Breast epithelium (tissue), 4 donors: ENCODE measurements at regions not wholly inside any gene's neighbourhood (a gene's known extent, or its start where the extent isn't known, plus 50 kb on each side); places are given as distances from the start of the nearest gene placed in this dataset.

ENCODE experiments used
- DNase-seq, 2 donors: peaks; one replicate each; pipeline ENCODE4 v3.0.0-alpha.2; 2019; ENCODE audit warnings: low spot score in 2 of 2
- H3K27ac ChIP-seq, 2 donors: fragments of 200-600 bp; sonication (generic) in 1 of 2; one replicate each; pipeline ENCODE4 v1.5.1; 2016 to 2019; ENCODE audit warnings: mild to moderate bottlenecking in 1 of 2
- H3K27me3 ChIP-seq, 2 donors: fragments of 200-600 bp; sonication (generic) in 1 of 2; one replicate each; pipeline versions ENCODE4 v1.5.1 to v1.6.0; 2017 to 2019; ENCODE audit warnings: control low read depth in 1 of 2, mild to moderate bottlenecking in 1 of 2
- H3K36me3 ChIP-seq: fragments of 200-600 bp; one replicate; pipeline ENCODE4 v1.5.1; 2019
- H3K4me1 ChIP-seq, 2 donors: fragments of 200-600 bp; sonication (generic); one replicate each; pipeline ENCODE4 v1.5.1; 2016 to 2019; ENCODE audit warnings: control low read depth in 1 of 2
- H3K4me3 ChIP-seq, 3 donors: fragments of 200-600 bp; sonication (generic); 1 replicate in 2 of 3; 2 replicates in 1 of 3; pipeline ENCODE4 v1.5.1; 2016 to 2019; ENCODE audit warnings: mild to moderate bottlenecking in 3 of 3, moderate library complexity in 2 of 3
- H3K9me3 ChIP-seq, 2 donors: fragments of 200-600 bp; sonication (generic) in 1 of 2; one replicate each; pipeline ENCODE4 v1.5.1; 2016 to 2019; ENCODE audit warnings: control low read depth in 1 of 2
- POLR2A ChIP-seq: fragments of 450-650 bp; IDR thresholded peaks from one replicate; pipeline ENCODE4 v1.6.1; 2016; ENCODE audit warnings: antibody characterized with exemption, mild to moderate bottlenecking, moderate library complexity
- POLR2AphosphoS5 ChIP-seq, 3 donors: sonication (generic); formaldehyde crosslinking; IDR thresholded peaks; one replicate each; pipeline ENCODE4 v1.6.1; 2017; ENCODE audit warnings: antibody characterized with exemption in 3 of 3
- intact Hi-C: fragments of 100-400 bp; cut with DNase I; formaldehyde crosslinking; loops from one replicate; pipeline ENCODE4 v1.15.1; 2023; ENCODE audit warnings: low total_unique reads
- TF ChIP-seq, protein P1 (sequence below), 3 donors: fragments of 450-650 bp; IDR thresholded peaks; one replicate each; pipeline ENCODE4 v1.5.1; 2016 to 2017; ENCODE audit warnings: antibody characterized with exemption in 3 of 3, mild to moderate bottlenecking in 3 of 3, moderate library complexity in 3 of 3

GRCh38 chr16:72500545-72500944 is 328.6 kb upstream of the PMFBP1 start:
- H3K27ac ChIP-seq: no peak overlapping the region
- no peak overlapping the region for H3K4me3 ChIP-seq
- no peak for DNase-seq
- no peaks in the 10 kb centered on the region for H3K36me3 ChIP-seq
- no peaks in the 10 kb centered on the region for H3K9me3 ChIP-seq
- no peaks in the 10 kb centered on the region for H3K27me3 ChIP-seq
- TF ChIP-seq POLR2AphosphoS5 (IDR thresholded peaks at IDR 0.05) (no peak), POLR2A (no peak)
- TF ChIP-seq, protein P1, sequence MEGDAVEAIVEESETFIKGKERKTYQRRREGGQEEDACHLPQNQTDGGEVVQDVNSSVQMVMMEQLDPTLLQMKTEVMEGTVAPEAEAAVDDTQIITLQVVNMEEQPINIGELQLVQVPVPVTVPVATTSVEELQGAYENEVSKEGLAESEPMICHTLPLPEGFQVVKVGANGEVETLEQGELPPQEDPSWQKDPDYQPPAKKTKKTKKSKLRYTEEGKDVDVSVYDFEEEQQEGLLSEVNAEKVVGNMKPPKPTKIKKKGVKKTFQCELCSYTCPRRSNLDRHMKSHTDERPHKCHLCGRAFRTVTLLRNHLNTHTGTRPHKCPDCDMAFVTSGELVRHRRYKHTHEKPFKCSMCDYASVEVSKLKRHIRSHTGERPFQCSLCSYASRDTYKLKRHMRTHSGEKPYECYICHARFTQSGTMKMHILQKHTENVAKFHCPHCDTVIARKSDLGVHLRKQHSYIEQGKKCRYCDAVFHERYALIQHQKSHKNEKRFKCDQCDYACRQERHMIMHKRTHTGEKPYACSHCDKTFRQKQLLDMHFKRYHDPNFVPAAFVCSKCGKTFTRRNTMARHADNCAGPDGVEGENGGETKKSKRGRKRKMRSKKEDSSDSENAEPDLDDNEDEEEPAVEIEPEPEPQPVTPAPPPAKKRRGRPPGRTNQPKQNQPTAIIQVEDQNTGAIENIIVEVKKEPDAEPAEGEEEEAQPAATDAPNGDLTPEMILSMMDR (IDR thresholded peaks at IDR 0.05): no peak
- intact Hi-C loops: no loop called here
- no peaks in the 10 kb centered on the region for H3K4me1 ChIP-seq

DNA sequence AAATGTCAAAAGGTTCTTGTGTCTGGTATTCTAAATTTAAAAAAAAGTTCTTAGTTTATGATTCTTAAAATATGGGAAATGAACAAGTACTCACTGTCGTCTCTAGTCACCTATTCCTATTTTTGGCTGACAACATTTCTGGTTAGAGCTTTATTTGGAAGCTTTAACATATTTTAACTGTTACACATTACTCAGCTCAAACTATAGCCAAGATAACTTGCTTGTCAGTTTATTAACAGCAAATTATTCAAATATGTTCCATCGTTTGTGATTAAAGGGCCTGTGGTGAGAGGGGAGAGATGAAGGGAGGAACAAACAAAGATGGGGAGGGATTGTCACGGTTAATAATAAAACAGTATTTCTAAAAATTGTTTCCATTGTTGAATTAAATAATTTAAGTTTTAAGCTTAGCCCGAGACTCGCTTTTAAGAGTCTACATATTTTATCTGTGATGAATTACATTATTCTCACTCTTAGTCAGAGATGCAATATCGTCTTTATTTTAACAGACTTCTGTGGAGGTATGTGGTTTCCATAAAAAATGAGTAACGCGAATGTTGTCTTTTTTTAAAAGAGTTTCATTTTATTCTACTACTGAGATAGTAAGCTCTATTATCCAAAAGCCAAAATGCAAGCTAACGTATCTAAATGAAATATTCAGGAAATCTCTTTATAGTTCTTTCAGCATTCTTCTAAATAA is 321.9 kb upstream of the PMFBP1 start:
- Histone ChIP-seq H3K27me3 (no peaks in the 10 kb centered on the region), H3K4me1 (no peaks in the 10 kb centered on the region), H3K27ac (no peak overlapping the region), H3K36me3 (no peaks in the 10 kb centered on the region), H3K9me3 (no peaks in the 10 kb centered on the region), H3K4me3 (no peak overlapping the region)
- intact Hi-C loops: no loop called here
- no peak for TF ChIP-seq POLR2AphosphoS5 (IDR thresholded peaks at IDR 0.05)
- TF ChIP-seq, protein P1 (IDR thresholded peaks at IDR 0.05): no peak
- TF ChIP-seq POLR2A: no peak
- DNase-seq: no peak

DNA sequence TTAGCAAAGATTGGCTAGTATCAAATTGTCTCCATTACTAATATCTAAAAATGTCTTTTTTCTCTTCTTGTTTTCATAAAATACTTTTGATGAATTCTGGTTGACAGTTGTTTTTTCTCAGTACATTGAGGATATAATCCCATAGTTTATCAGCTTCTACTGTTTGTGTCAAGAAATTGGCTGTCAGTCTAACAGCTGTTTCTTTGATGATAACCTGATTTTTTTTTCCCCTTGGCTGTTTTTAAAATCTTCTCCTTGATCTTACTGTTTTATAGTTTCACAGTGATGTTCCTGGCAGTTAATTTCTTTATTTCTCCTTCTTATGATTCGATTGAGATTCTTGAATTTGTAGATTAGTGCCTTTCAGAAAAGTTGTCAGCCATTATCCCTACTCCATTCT is 315.3 kb upstream of the PMFBP1 start:
- Histone ChIP-seq H3K27me3 (no peaks in the 10 kb centered on the region), H3K4me1 (no peaks in the 10 kb centered on the region), H3K27ac (no peak overlapping the region), H3K4me3 (no peak overlapping the region), H3K9me3 (no peaks in the 10 kb centered on the region), H3K36me3 (no peaks in the 10 kb centered on the region)
- no peak for DNase-seq
- TF ChIP-seq, protein P1 (IDR thresholded peaks at IDR 0.05): no peak
- TF ChIP-seq POLR2A: no peak
- no peak for TF ChIP-seq POLR2AphosphoS5 (IDR thresholded peaks at IDR 0.05)
- intact Hi-C loops: no loop called here

DNA sequence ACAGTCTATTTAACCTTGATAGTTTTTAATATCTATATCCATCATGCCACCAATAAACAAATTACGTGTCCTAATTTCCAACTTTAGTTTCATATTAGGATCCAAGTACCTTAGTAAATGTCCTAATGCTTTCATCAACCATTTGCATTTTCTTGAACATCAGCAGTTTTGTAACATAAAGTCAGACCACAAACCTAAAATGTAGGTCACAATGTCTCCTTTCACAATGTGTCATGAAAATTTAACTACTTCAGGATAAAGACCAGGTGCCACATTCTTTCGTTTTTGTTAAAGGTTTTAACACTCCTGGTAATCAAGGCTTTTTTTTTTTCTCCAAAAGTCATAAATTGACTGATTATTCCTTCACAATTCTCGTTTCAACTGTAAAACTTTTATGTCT is 310.7 kb upstream of the PMFBP1 start:
- intact Hi-C loops: no loop called here
- no peaks in the 10 kb centered on the region for H3K4me1 ChIP-seq
- TF ChIP-seq POLR2AphosphoS5 (IDR thresholded peaks at IDR 0.05): no peak
- no peak for TF ChIP-seq POLR2A
- TF ChIP-seq, protein P1 (IDR thresholded peaks at IDR 0.05): no peak
- DNase-seq: no peak
- H3K36me3 ChIP-seq: no peaks in the 10 kb centered on the region
- no peak overlapping the region for H3K4me3 ChIP-seq
- H3K27ac ChIP-seq: no peak overlapping the region
- no peaks in the 10 kb centered on the region for H3K9me3 ChIP-seq
- no peaks in the 10 kb centered on the region for H3K27me3 ChIP-seq

GRCh38 chr16:72481419-72481818 is 309.5 kb upstream of the PMFBP1 start:
- intact Hi-C loops: no loop called here
- no peak for TF ChIP-seq POLR2A
- no peak for TF ChIP-seq POLR2AphosphoS5 (IDR thresholded peaks at IDR 0.05)
- TF ChIP-seq, protein P1 (IDR thresholded peaks at IDR 0.05): no peak
- no peak for DNase-seq

More at GRCh38 chr16:72481419-72481818, 309.5 kb upstream of the PMFBP1 start:
- no peaks in the 10 kb centered on the region for H3K27me3 ChIP-seq
- no peaks in the 10 kb centered on the region for H3K9me3 ChIP-seq
- H3K27ac ChIP-seq: no peak overlapping the region
- no peaks in the 10 kb centered on the region for H3K4me1 ChIP-seq
- H3K4me3 ChIP-seq: no peak overlapping the region
- H3K36me3 ChIP-seq: no peaks in the 10 kb centered on the region
